ENCODE measurements at regions not wholly inside any gene's neighbourhood (a gene's known extent, or its start where the extent isn't known, plus 50 kb on each side); places are given as distances from the start of the nearest gene placed in this dataset.
A peak's percentile ranks its signal among the peaks of the same experiment; 100 is the strongest.

DNA sequence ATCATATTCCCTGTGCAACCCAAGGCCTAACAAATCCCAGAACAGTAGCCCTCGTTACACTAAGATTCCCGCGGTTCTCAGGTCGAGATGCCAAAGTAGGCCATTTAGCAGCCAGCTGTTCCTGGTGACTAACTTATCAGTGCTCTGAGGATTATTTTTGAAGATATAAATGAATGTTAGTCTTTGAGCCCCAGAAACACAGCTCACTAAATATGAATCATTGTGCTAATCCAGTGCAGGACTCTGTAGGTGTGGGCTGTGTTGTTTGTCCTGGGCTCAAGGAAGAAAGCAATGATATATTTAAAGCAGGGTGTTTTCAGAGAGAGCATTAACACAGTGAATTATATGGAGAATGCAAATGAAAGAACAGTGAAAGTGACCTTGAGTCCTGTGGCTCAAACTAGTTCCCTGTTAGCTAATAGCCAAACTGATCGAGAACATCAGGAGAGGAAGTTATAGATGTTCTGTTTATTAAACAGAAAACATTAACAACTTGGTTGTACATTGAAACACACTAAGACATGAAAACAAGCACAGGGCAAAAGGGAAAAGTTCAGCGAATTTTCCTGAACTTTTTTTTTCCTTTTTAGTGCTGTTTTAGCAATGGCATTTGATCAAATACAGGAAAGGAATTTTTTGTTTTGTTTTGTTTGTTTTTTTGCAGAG lies 228.3 kb downstream of the RNF152 start:
- TF ChIP-seq EP300 (IDR thresholded peaks at IDR 0.05), result no peak
- TF ChIP-seq, protein P1, sequence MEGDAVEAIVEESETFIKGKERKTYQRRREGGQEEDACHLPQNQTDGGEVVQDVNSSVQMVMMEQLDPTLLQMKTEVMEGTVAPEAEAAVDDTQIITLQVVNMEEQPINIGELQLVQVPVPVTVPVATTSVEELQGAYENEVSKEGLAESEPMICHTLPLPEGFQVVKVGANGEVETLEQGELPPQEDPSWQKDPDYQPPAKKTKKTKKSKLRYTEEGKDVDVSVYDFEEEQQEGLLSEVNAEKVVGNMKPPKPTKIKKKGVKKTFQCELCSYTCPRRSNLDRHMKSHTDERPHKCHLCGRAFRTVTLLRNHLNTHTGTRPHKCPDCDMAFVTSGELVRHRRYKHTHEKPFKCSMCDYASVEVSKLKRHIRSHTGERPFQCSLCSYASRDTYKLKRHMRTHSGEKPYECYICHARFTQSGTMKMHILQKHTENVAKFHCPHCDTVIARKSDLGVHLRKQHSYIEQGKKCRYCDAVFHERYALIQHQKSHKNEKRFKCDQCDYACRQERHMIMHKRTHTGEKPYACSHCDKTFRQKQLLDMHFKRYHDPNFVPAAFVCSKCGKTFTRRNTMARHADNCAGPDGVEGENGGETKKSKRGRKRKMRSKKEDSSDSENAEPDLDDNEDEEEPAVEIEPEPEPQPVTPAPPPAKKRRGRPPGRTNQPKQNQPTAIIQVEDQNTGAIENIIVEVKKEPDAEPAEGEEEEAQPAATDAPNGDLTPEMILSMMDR (IDR thresholded peaks at IDR 0.05), result no peak
- WGBS, 5 donors, result 33 to 61% (median 44%) methylated on average over 6 of the region's 6 CpGs
- DNase-seq, result peak in 1 of 2 donors; percentile 15
- H3K4me3 ChIP-seq, result no peak overlapping the region
- H3K9me3 ChIP-seq, result peaks cover 0 to 4% (median 0%) of the 10 kb centered on the region in 4 donors
- no peaks in the 10 kb centered on the region for H3K27me3 ChIP-seq
- H3K36me3 ChIP-seq, result no peaks in the 10 kb centered on the region
- peak overlapping the region; percentile 29 to 80 (median 65) for H3K27ac ChIP-seq
- intact Hi-C loops (cut with DNase I; ENCODE audit: low total_unique reads), result no loop called here
- peaks cover 0 to 4% (median 2%) of the 10 kb centered on the region in 4 donors for H3K4me1 ChIP-seq

DNA sequence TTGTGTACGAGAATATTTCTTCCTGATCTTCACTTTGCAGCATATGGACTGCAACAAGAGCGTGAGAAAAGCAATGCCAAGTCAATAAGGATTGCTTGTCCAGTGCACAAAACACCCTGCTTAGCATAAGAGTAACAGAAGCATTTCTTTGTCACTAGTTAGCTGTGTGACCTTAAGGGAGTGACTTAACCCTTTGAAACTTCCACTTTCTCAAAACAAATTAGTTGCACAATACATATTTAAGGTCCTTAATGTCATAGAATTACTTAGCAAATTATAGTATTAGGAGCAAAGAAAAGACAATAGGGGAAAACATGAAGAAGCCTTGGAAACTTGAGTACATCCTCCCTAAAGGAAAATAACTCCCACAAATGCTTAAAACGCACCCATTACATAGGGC lies 230.1 kb downstream of the RNF152 start:
- H3K27ac ChIP-seq, result no peak overlapping the region
- TF ChIP-seq, protein P1 (IDR thresholded peaks at IDR 0.05), result no peak
- TF ChIP-seq POLR2AphosphoS5 (IDR thresholded peaks at IDR 0.05) (no peak), EP300 (IDR thresholded peaks at IDR 0.05) (no peak), POLR2A (IDR thresholded peaks at IDR 0.05) (no peak)
- H3K27me3 ChIP-seq, result no peaks in the 10 kb centered on the region
- H3K4me1 ChIP-seq, result peaks cover 0 to 4% (median 2%) of the 10 kb centered on the region in 4 donors
- H3K4me3 ChIP-seq, result no peak overlapping the region
- H3K9me3 ChIP-seq, result peaks cover 0 to 4% (median 0%) of the 10 kb centered on the region in 4 donors
- intact Hi-C loops (cut with DNase I; ENCODE audit: low total_unique reads), result no loop called here
- no peak for DNase-seq
- H3K36me3 ChIP-seq, result no peaks in the 10 kb centered on the region
- 74 to 96% (median 93%) methylated on average over 3 of the region's 3 CpGs for WGBS, 5 donors

DNA sequence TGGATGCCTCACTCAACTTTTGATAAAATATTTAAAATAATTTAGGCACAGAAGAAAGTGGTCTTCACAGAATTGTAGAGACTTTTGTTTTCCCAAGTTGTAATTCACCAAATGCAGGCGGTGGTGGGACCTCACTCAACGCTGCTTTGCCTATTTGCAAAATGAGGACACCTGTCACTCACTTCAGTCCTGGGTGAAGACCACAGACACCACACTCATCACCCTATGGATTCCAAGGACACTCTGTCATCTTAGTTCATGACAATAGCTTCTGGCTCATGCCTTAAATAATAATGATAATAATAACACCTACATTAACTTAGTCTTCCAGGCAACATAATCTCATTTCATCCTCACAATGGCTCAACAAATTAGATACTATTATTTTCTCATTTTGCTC lies 234.4 kb downstream of the RNF152 start:
- H3K4me1 ChIP-seq, result peaks cover 0 to 26% (median 9%) of the 10 kb centered on the region in 4 donors
- no peak overlapping the region for H3K4me3 ChIP-seq
- no peak overlapping the region for H3K27ac ChIP-seq
- no peak for DNase-seq
- no peaks in the 10 kb centered on the region for H3K27me3 ChIP-seq
- H3K9me3 ChIP-seq, result peaks cover 0 to 4% (median 0%) of the 10 kb centered on the region in 4 donors
- 70 to 97% (median 88%) methylated on average over 2 of the region's 2 CpGs for whole genome bisulfite sequencing, 5 donors
- TF ChIP-seq POLR2A (IDR thresholded peaks at IDR 0.05) (no peak), EP300 (IDR thresholded peaks at IDR 0.05) (no peak), POLR2AphosphoS5 (IDR thresholded peaks at IDR 0.05) (no peak)
- TF ChIP-seq, protein P1 (IDR thresholded peaks at IDR 0.05), result no peak
- intact Hi-C loops (cut with DNase I; ENCODE audit: low total_unique reads), result no loop called here
- H3K36me3 ChIP-seq, result no peaks in the 10 kb centered on the region

DNA sequence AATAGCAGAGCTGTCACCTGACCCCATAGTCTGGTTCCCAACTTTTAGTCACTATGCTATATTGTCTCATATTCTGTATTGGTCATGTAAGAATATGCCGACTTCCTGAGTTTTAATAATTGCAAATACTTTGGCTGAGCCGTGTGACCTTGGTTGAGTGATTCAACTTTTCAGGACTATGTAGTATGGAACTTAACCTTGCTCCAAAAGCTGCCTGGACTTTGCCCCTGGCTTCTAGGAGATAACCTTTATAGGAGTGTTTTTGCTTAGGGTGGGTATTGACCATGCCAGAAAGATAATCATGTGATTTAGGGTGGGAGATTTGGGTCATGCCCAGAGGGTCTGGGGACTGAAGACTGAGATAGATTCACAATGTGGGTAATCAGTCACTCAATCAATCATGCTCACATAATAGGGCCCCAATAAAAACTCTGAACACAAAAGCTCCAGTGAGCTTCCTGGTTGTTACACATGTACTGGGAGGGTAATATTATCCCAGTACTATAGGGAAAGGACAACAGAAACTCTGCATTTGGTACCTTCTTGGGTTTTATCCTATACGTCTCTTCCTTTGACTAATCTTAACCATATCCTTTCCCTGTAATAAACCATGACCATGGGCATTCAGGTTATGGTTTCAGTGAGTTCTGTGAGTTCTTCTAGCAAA lies 235.6 kb downstream of the RNF152 start:
- Histone ChIP-seq H3K4me3 (no peak overlapping the region), H3K27me3 (no peaks in the 10 kb centered on the region), H3K36me3 (no peaks in the 10 kb centered on the region), H3K27ac (no peak overlapping the region), H3K4me1 (peaks cover 0 to 26% (median 14%) of the 10 kb centered on the region in 4 donors), H3K9me3 (peaks cover 0 to 2% (median 0%) of the 10 kb centered on the region in 4 donors)
- no peak for DNase-seq
- TF ChIP-seq POLR2AphosphoS5 (IDR thresholded peaks at IDR 0.05) (no peak), EP300 (IDR thresholded peaks at IDR 0.05) (no peak), POLR2A (IDR thresholded peaks at IDR 0.05) (no peak)
- TF ChIP-seq, protein P1 (IDR thresholded peaks at IDR 0.05), result no peak
- 84 to 93% (median 91%) methylated on average over 3 of the region's 3 CpGs for WGBS, 5 donors
- intact Hi-C loops (cut with DNase I; ENCODE audit: low total_unique reads), result no loop called here
